ENCODE measurements at regions not wholly inside any gene's neighbourhood (a gene's known extent, or its start where the extent isn't known, plus 50 kb on each side); places are given as distances from the start of the nearest gene placed in this dataset.

- Histone ChIP-seq H3K4me3 (ENCODE audit: extremely low read depth in 1 of 4, insufficient read depth in 2 of 4, low read depth in 3 of 4, low read length in 4 of 4) (no peak overlapping the region), H2BK15ac (ENCODE audit: low read length) (no peak overlapping the region), H2BK12ac (ENCODE audit: low read depth, low read length) (no peak overlapping the region), H3K18ac (ENCODE audit: extremely low read depth, low read length) (no peak overlapping the region), H2AK5ac (ENCODE audit: low read depth, low read length) (no peak overlapping the region), H3K23me2 (ENCODE audit: low read depth, low read length) (no peaks in the 10 kb centered on the region), H3K14ac (ENCODE audit: insufficient read length) (no peak overlapping the region), H3K23ac (ENCODE audit: insufficient read length) (no peak overlapping the region), H2BK20ac (ENCODE audit: low read length) (peak overlapping the region; percentile 83), H3K56ac (replicated peaks; ENCODE audit: insufficient read length, low read depth, low read length) (no peak overlapping the region), H4K20me1 (replicated peaks in 1 of 2; ENCODE audit: control insufficient read depth in 1 of 2, insufficient read depth in 2 of 2, low read length in 2 of 2) (no peaks in the 10 kb centered on the region), H3K4ac (replicated peaks; ENCODE audit: insufficient read length, low read depth, low read length) (no peak overlapping the region), H2AFZ (ENCODE audit: low read length) (peak overlapping the region; percentile 45; the same call in 1 of the 2 replicates), H3K9ac (replicated peaks in 1 of 4; ENCODE audit: extremely low read depth in 1 of 4, low read depth in 3 of 4, low read length in 3 of 4) (no peak overlapping the region), H4K8ac (ENCODE audit: extremely low read depth, insufficient read depth, low read length) (no peak overlapping the region), H3K36me3 (ENCODE audit: control insufficient read depth in 2 of 4, insufficient read depth in 4 of 4, low read length in 3 of 4) (no peaks in the 10 kb centered on the region), H3K27ac (ENCODE audit: low read depth, low read length) (no peak overlapping the region), H3K79me1 (ENCODE audit: low read depth, low read length) (no peaks in the 10 kb centered on the region), H2BK5ac (ENCODE audit: low read depth, low read length) (no peak overlapping the region), H3K4me1 (replicated peaks in 1 of 4; ENCODE audit: control insufficient read depth in 3 of 4, insufficient read depth in 4 of 4, low read length in 3 of 4) (0 out of 7 replicates have a peak, but pooled peaks cover 0 to 2% (median 0%) of the 10 kb centered on the region in 4 experiments), H3K27me3 (replicated peaks in 1 of 4; ENCODE audit: control insufficient read depth in 3 of 4, extremely low read depth in 1 of 4, insufficient read depth in 3 of 4, low read length in 3 of 4) (no peaks in the 10 kb centered on the region), H3K9me3 (ENCODE audit: insufficient read depth in 2 of 2, low read depth in 1 of 2, low read length in 1 of 2) (no peaks in the 10 kb centered on the region), H3K4me2 (ENCODE audit: insufficient read depth in 1 of 2, low read depth in 2 of 2, low read length in 2 of 2) (no peak overlapping the region), H4K91ac (replicated peaks; ENCODE audit: insufficient read length, low read length) (no peak overlapping the region), H2BK120ac (replicated peaks; ENCODE audit: low read depth, low read length) (no peak overlapping the region), H4K5ac (ENCODE audit: insufficient read length, low read depth, low read length) (no peak overlapping the region), H3K79me2 (ENCODE audit: control insufficient read depth in 1 of 2, insufficient read depth in 2 of 2, low read length in 2 of 2) (no peaks in the 10 kb centered on the region)
- no peak for TF ChIP-seq CTBP2 (IDR thresholded peaks at IDR 0.05; ENCODE audit: borderline replicate concordance, insufficient read depth, insufficient read length, low read length)
- no peak for TF ChIP-seq EZH2 (IDR thresholded peaks at IDR 0.05; ENCODE audit: low read depth, low read length, severe bottlenecking)
- TF ChIP-seq HDAC6 (IDR thresholded peaks at IDR 0.05; ENCODE audit: low read depth, low read length) = no peak
- TF ChIP-seq POLR2AphosphoS5 (IDR thresholded peaks at IDR 0.05; ENCODE audit: low read depth, low read length) = no peak
- FAIRE-seq = no peak
- 91% methylated on average over 1 of the region's 1 CpG; no CpG with 5 or more reads in 1 of the 2 experiments for WGBS, 2 experiments (ENCODE audit: extremely low coverage in 1 of 2, insufficient coverage in 1 of 2, insufficient read length in 1 of 2, insufficient replicate concordance in 2 of 2, low coverage in 1 of 2, low lambda C conversion rate in 2 of 2, missing lambda C conversion rate in 1 of 2)
- ChIA-PET CTCF (ENCODE audit: partially characterized antibody) (interaction anchor here (0.5 to 0.6 kb wide), 2 partner anchors 303 to 416 kb away, joined by 3 read pairs; no protein-coding TSS in a partner anchor), POLR2A (ENCODE audit: partially characterized antibody) (interaction anchor here (0.6 kb wide), 1 partner anchor 164 kb away, joined by 3 read pairs; no protein-coding TSS in a partner anchor)
- no peak for DNase-seq (ENCODE audit: low read depth in 1 of 2, low spot score in 2 of 2)
Observed at GRCh38 chr6:133097208-133097607, 143.9 kb upstream of the EYA4 start.

Measured in H1 (cell line).